Caco-2 (cell line): ENCODE measurements at regions not wholly inside any gene's neighbourhood (a gene's known extent, or its start where the extent isn't known, plus 50 kb on each side); places are given as distances from the start of the nearest gene placed in this dataset.
A peak's percentile ranks its signal among the peaks of the same experiment; 100 is the strongest.

Experiments
- BruUV-seq: library from RNA; stranded (reverse); fragments of 400-500 nt; replicated peaks from 2 replicates; lab custom pipeline; 2021; lab: Mats Ljungman, UMichigan
- CTCF ChIA-PET: fragments of 300-600 bp; sonication (Branson Sonifier 250); formaldehyde crosslinking; loops from one replicate; lab custom pipeline; 2022; ENCODE audit warnings: antibody characterized with exemption; lab: Charles Lee
- POLR2A ChIA-PET: fragments of 300-600 bp; sonication (Branson Sonifier 250); formaldehyde crosslinking; loops from one replicate; lab custom pipeline; 2022; ENCODE audit warnings: antibody characterized with exemption; lab: Charles Lee
- DNase-seq, 2 experiments: peaks; one replicate each; pipeline versions ENCODE4 v3.0.0 to v3.0.0-alpha.2; 2020 to 2022
- H3K27me3 ChIP-seq: replicated peaks from 2 replicates; pipeline ENCODE4 v1.6.0; 2011; ENCODE audit warnings: low read length; ENCODE audit not compliant: control insufficient read depth, insufficient read depth
- H3K36me3 ChIP-seq: 2 replicates; pipeline ENCODE4 v1.5.1; 2011; ENCODE audit warnings: low read length; ENCODE audit not compliant: control insufficient read depth, insufficient read depth
- H3K4me1 ChIP-seq: fragments of 250-450 bp; sonication (Bioruptor Pico); 2 replicates; pipeline ENCODE4 v1.5.1; 2020; ENCODE audit warnings: mild to moderate bottlenecking
- H3K4me3 ChIP-seq: 2 replicates; pipeline ENCODE4 v1.5.1; 2011; ENCODE audit warnings: low read depth, mild to moderate bottlenecking, control low read depth, low read length
- H3K9me3 ChIP-seq: fragments of 250-450 bp; sonication (Bioruptor Pico); 2 replicates; pipeline ENCODE4 v1.5.1; 2020; ENCODE audit warnings: mild to moderate bottlenecking, moderate library complexity
- H3K27ac Mint-ChIP-seq: one replicate; pipeline ENCODE4 v1.8.0; 2022; ENCODE audit warnings: mixed read lengths; ENCODE audit not compliant: unreplicated experiment
- H3K27me3 Mint-ChIP-seq: one replicate; pipeline ENCODE4 v1.8.0; 2022; ENCODE audit warnings: mixed read lengths; ENCODE audit not compliant: insufficient read depth, unreplicated experiment
- H3K36me3 Mint-ChIP-seq: one replicate; pipeline ENCODE4 v1.8.0; 2022; ENCODE audit warnings: mild to moderate bottlenecking, mixed read lengths; ENCODE audit not compliant: insufficient read depth, unreplicated experiment
- H3K4me1 Mint-ChIP-seq: one replicate; pipeline ENCODE4 v1.8.0; 2022; ENCODE audit warnings: low read depth, mixed read lengths; ENCODE audit not compliant: unreplicated experiment
- H3K4me3 Mint-ChIP-seq: one replicate; pipeline ENCODE4 v1.8.0; 2022; ENCODE audit warnings: mild to moderate bottlenecking, moderate library complexity, mixed read lengths; ENCODE audit not compliant: unreplicated experiment
- H3K9me3 Mint-ChIP-seq: one replicate; pipeline ENCODE4 v1.8.0; 2022; ENCODE audit warnings: mixed read lengths; ENCODE audit not compliant: unreplicated experiment
- CTCF ChIP-seq, 2 experiments: fragments of 200-600 bp in 1 of 2; IDR thresholded peaks; 1 replicate in 1 of 2; 2 replicates in 1 of 2; pipeline versions ENCODE4 v1.5.1 to v1.8.0; 2011 to 2022; ENCODE audit warnings: antibody characterized with exemption in 1 of 2, control low read depth in 1 of 2, inconsistent platforms in 1 of 2, low read depth in 1 of 2, low read length in 1 of 2, mild to moderate bottlenecking in 1 of 2, moderate library complexity in 1 of 2; ENCODE audit not compliant: insufficient read depth in 1 of 2, severe bottlenecking in 1 of 2, unreplicated experiment in 1 of 2
- intact Hi-C: fragments of 100-400 bp; cut with micrococcal nuclease; formaldehyde crosslinking; loops from one replicate; pipeline ENCODE4 v1.10.0; 2022; ENCODE audit not compliant: unreplicated experiment

DNA sequence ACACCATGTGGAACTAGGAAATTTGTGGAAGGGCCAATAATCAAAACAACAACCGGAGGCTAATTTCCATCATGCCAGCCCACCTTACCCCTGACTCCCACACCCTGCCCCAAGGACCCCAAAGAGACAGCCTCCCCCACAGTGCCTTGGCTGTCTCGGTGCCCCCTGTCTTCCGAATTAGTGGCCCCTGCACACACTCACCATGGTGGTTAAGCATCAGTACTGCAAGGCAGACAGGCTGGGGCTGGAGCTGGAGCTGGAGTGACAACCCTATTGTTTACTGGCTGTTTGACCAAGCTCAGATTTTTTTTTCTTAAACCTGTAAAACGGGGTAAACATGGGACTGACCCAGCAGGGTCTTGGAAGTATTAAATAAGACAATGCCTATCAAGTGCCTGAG lies 238.0 kb downstream of the TFAP2C start:
- H3K36me3 ChIP-seq: no peaks in the 10 kb centered on the region
- H3K4me3 Mint-ChIP-seq: no peak overlapping the region
- H3K27me3 ChIP-seq: peaks cover 3% of the 10 kb centered on the region
- H3K4me1 Mint-ChIP-seq: no peaks in the 10 kb centered on the region
- H3K9me3 Mint-ChIP-seq: peaks cover 9% of the 10 kb centered on the region
- no TSS peak for BruUV-seq
- no peaks in the 10 kb centered on the region for H3K4me1 ChIP-seq
- DNase-seq: no peak
- peaks cover 4% of the 10 kb centered on the region; the same call in 1 of the 2 replicates for H3K9me3 ChIP-seq
- H3K36me3 Mint-ChIP-seq: no peaks in the 10 kb centered on the region
- CTCF ChIA-PET: no interaction called here
- peak; percentile 3 to 9 for TF ChIP-seq CTCF (IDR thresholded peaks at IDR 0.05; ENCODE audit: insufficient read depth in 1 of 2, low read depth in 1 of 2, low read length in 1 of 2, severe bottlenecking in 1 of 2, unreplicated experiment in 1 of 2)
- peaks cover 40% of the 10 kb centered on the region for H3K27me3 Mint-ChIP-seq
- no peak overlapping the region for H3K27ac Mint-ChIP-seq
- intact Hi-C loops: no loop called here
- no peak overlapping the region for H3K4me3 ChIP-seq
- POLR2A ChIA-PET: no interaction called here

GRCh38 chr20:56868746-56869145 lies 239.6 kb downstream of the TFAP2C start:
- Mint-ChIP-seq H3K27ac (no peak overlapping the region), H3K4me3 (no peak overlapping the region), H3K36me3 (no peaks in the 10 kb centered on the region), H3K4me1 (no peaks in the 10 kb centered on the region), H3K9me3 (peaks cover 9% of the 10 kb centered on the region), H3K27me3 (peaks cover 39% of the 10 kb centered on the region)
- POLR2A ChIA-PET: no interaction called here
- intact Hi-C loops: no loop called here
- H3K27me3 ChIP-seq: peaks cover 3% of the 10 kb centered on the region
- H3K4me1 ChIP-seq: no peaks in the 10 kb centered on the region
- no TSS peak for BruUV-seq
- no peak overlapping the region for H3K4me3 ChIP-seq
- TF ChIP-seq CTCF (IDR thresholded peaks at IDR 0.05; ENCODE audit: insufficient read depth in 1 of 2, low read depth in 1 of 2, low read length in 1 of 2, severe bottlenecking in 1 of 2, unreplicated experiment in 1 of 2): no peak
- H3K36me3 ChIP-seq: no peaks in the 10 kb centered on the region
- CTCF ChIA-PET: interaction anchor here (0.6 kb wide), 1 partner anchor 105 kb away, joined by 3 read pairs; no protein-coding TSS in a partner anchor
- H3K9me3 ChIP-seq: peaks cover 4% of the 10 kb centered on the region; the same call in 1 of the 2 replicates
- no peak for DNase-seq

GRCh38 chr20:56870271-56870670 lies 241.2 kb downstream of the TFAP2C start:
- TF ChIP-seq CTCF (IDR thresholded peaks at IDR 0.05; ENCODE audit: insufficient read depth in 1 of 2, low read depth in 1 of 2, low read length in 1 of 2, severe bottlenecking in 1 of 2, unreplicated experiment in 1 of 2): no peak
- ChIA-PET POLR2A (no interaction called here), CTCF (interaction anchor here (0.7 kb wide), 2 partner anchors 13 to 374 kb away, joined by 3 to 9 read pairs; no protein-coding TSS in a partner anchor)
- Mint-ChIP-seq H3K36me3 (no peaks in the 10 kb centered on the region), H3K9me3 (peaks cover 9% of the 10 kb centered on the region), H3K4me1 (no peaks in the 10 kb centered on the region), H3K4me3 (no peak overlapping the region), H3K27me3 (peaks cover 29% of the 10 kb centered on the region), H3K27ac (no peak overlapping the region)
- no peaks in the 10 kb centered on the region for H3K36me3 ChIP-seq
- no TSS peak for BruUV-seq
- no peaks in the 10 kb centered on the region; the same call in none of the 2 replicates for H3K27me3 ChIP-seq
- DNase-seq: no peak
- H3K4me1 ChIP-seq: 0 out of 2 replicates have a peak, but pooled peaks cover 4% of the 10 kb centered on the region
- intact Hi-C loops: loop anchor here (5.0 kb wide), 1 partner anchor 102 kb away; no protein-coding TSS in a partner anchor
- H3K9me3 ChIP-seq: peaks cover 4% of the 10 kb centered on the region; the same call in 1 of the 2 replicates
- no peak overlapping the region for H3K4me3 ChIP-seq
